ENCODE measurements at regions not wholly inside any gene's neighbourhood (a gene's known extent, or its start where the extent isn't known, plus 50 kb on each side); places are given as distances from the start of the nearest gene placed in this dataset.
"Not testable (repeated sequence)": the region's sequence is repeated elsewhere in the genome, so short reads cannot be mapped to it uniquely, and the experiment has no call there.

DNA sequence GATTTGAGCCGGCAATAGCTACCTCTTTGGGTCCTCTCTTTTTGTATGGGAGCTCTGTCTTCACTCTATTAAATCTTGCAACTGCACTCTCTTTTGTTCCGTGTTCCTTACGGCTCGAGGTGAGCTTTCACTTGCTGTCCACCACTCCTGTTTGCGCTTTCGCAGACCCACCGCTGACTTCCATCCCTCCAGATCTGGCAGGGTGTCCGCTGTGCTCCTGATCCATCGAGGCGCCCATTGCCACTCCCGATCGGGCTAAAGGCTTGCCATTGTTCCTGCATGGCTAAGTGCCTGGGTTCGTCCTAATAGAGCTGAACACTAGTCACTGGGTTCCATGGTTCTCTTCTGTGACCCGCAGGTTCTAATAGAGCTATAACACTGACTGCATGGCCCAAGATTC is 304.9 kb upstream of the MDFIC2 start:
- H3K4me3 ChIP-seq (ENCODE audit: low read length); H3K4me1 ChIP-seq (ENCODE audit: control insufficient read depth, insufficient read depth, low read length): not testable (repeated sequence)
- no CpG with 5 or more reads among the region's 14 CpGs for WGBS (ENCODE audit: insufficient coverage, insufficient read length)

DNA sequence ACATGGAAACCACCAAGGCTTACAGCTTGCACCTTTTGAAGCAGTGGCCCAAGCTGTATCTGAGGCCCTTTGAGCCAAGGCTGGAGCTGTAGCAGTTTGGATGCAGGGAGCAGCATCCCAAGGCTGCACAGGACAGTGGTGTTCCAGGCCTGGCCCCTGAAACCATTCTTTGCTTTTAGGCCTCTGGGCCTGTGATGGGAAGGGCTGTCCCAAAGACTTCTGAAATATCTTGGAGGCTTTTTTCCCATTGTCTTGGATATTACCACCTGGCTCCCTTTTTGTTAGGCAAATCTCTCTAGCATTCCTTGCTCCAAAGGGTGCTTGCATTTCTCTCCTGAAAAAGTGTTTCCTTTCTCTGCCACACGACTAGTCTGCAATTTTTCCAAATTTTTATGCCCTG is 302.8 kb upstream of the MDFIC2 start:
- no CpG with 5 or more reads among the region's 1 CpG for WGBS (ENCODE audit: insufficient coverage, insufficient read length)
- no peaks in the 10 kb centered on the region for H3K9me3 ChIP-seq (ENCODE audit: control insufficient read depth, insufficient read depth, low read length)

More for the DNA sequence above, 304.9 kb upstream of the MDFIC2 start:
- H3K27me3 ChIP-seq (ENCODE audit: control insufficient read depth, insufficient read depth, low read length); H3K9me3 ChIP-seq (ENCODE audit: control insufficient read depth, insufficient read depth, low read length); DNase-seq (ENCODE audit: low read depth, low spot score); H3K27ac ChIP-seq (ENCODE audit: low read length); H3K36me3 ChIP-seq (ENCODE audit: control insufficient read depth, insufficient read depth, low read length): not testable (repeated sequence)

DNA sequence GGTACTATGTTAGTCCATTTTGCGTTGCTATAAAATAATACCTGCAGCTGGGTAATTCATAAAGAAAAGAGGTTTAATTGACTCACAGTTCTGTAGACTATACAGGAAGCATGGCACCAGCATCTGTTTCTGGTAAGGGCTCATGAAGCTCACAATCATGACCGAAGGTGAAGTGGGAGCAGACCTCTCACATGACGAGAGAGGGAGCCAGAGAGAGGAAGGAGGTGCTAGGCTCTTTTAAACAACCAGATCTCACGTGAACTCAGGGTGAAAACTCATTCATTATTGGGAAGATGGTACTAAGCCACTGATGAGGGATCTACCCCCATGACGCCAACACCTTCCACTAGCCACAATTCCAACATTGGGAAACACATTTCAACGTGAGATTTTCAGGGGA is 301.7 kb upstream of the MDFIC2 start:
- no peak for DNase-seq (ENCODE audit: low read depth, low spot score)
- no peak overlapping the region for H3K4me3 ChIP-seq (ENCODE audit: low read length)
- WGBS (ENCODE audit: insufficient coverage, insufficient read length) = no CpG with 5 or more reads among the region's 6 CpGs
- H3K27me3 ChIP-seq (ENCODE audit: control insufficient read depth, insufficient read depth, low read length) = no peaks in the 10 kb centered on the region
- no peak overlapping the region for H3K27ac ChIP-seq (ENCODE audit: low read length)
- no peaks in the 10 kb centered on the region for H3K9me3 ChIP-seq (ENCODE audit: control insufficient read depth, insufficient read depth, low read length)
- no peaks in the 10 kb centered on the region; the same call in 1 of the 2 replicates for H3K4me1 ChIP-seq (ENCODE audit: control insufficient read depth, insufficient read depth, low read length)
- no peaks in the 10 kb centered on the region; the same call in 1 of the 2 replicates for H3K36me3 ChIP-seq (ENCODE audit: control insufficient read depth, insufficient read depth, low read length)

More for the DNA sequence above, 302.8 kb upstream of the MDFIC2 start:
- H3K4me1 ChIP-seq (ENCODE audit: control insufficient read depth, insufficient read depth, low read length) = no peaks in the 10 kb centered on the region; the same call in 1 of the 2 replicates
- peak; percentile 80 for DNase-seq (ENCODE audit: low read depth, low spot score)
- H3K27me3 ChIP-seq (ENCODE audit: control insufficient read depth, insufficient read depth, low read length) = no peaks in the 10 kb centered on the region
- H3K4me3 ChIP-seq (ENCODE audit: low read length) = no peak overlapping the region
- no peaks in the 10 kb centered on the region; the same call in 1 of the 2 replicates for H3K36me3 ChIP-seq (ENCODE audit: control insufficient read depth, insufficient read depth, low read length)
- H3K27ac ChIP-seq (ENCODE audit: low read length) = no peak overlapping the region

- Histone ChIP-seq H3K9me3 (ENCODE audit: control insufficient read depth, insufficient read depth, low read length) (no peaks in the 10 kb centered on the region), H3K36me3 (ENCODE audit: control insufficient read depth, insufficient read depth, low read length) (no peaks in the 10 kb centered on the region; the same call in 1 of the 2 replicates), H3K4me1 (ENCODE audit: control insufficient read depth, insufficient read depth, low read length) (no peaks in the 10 kb centered on the region; the same call in 1 of the 2 replicates), H3K4me3 (ENCODE audit: low read length) (no peak overlapping the region), H3K27me3 (ENCODE audit: control insufficient read depth, insufficient read depth, low read length) (no peaks in the 10 kb centered on the region), H3K27ac (ENCODE audit: low read length) (no peak overlapping the region)
- DNase-seq (ENCODE audit: low read depth, low spot score) = no peak
- no CpG with 5 or more reads among the region's 11 CpGs for WGBS (ENCODE audit: insufficient coverage, insufficient read length)
These were observed 300.5 kb upstream of the MDFIC2 start for GRCh38 chr3:70612920-70613319.

DNA sequence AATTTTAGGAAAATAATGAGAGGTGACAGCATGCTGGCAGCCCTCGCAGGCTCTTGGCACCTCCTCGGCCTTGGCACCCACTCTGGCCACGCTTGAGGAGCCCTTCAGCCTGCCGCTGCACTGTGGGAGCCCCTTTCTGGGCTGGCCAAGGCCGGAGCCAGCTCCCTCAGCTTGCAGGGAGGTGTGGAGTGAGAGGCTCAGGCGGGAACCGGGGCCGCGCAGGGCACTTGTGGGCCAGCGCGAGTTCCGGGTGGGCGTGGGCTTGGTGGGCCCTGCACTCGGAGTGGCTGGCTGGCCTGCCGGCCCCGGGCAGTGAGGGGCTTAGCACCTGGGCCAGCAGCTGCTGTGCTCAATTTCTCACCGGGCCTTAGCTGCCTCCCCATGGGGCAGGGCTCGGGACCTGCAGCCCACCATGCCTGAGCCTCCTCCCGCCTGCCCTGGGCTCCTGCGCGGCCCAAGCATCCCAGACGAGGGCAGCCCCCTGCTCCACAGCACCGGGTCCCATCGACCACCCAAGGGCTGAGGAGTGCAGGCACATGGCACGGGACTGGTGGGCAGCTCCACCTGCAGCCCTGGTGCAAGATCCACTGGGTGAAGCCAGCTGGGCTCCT is 299.3 kb upstream of the MDFIC2 start:
- H3K27me3 ChIP-seq (ENCODE audit: control insufficient read depth, insufficient read depth, low read length); H3K4me1 ChIP-seq (ENCODE audit: control insufficient read depth, insufficient read depth, low read length); H3K9me3 ChIP-seq (ENCODE audit: control insufficient read depth, insufficient read depth, low read length); H3K27ac ChIP-seq (ENCODE audit: low read length); DNase-seq (ENCODE audit: low read depth, low spot score); H3K4me3 ChIP-seq (ENCODE audit: low read length); H3K36me3 ChIP-seq (ENCODE audit: control insufficient read depth, insufficient read depth, low read length): not testable (repeated sequence)
- no CpG with 5 or more reads among the region's 25 CpGs for WGBS (ENCODE audit: insufficient coverage, insufficient read length)

- no peak overlapping the region for H3K27ac ChIP-seq (ENCODE audit: low read length)
- H3K9me3 ChIP-seq (ENCODE audit: control insufficient read depth, insufficient read depth, low read length) = no peaks in the 10 kb centered on the region
- no peaks in the 10 kb centered on the region for H3K4me1 ChIP-seq (ENCODE audit: control insufficient read depth, insufficient read depth, low read length)
- no peak overlapping the region for H3K4me3 ChIP-seq (ENCODE audit: low read length)
- no peaks in the 10 kb centered on the region; the same call in 1 of the 2 replicates for H3K36me3 ChIP-seq (ENCODE audit: control insufficient read depth, insufficient read depth, low read length)
- H3K27me3 ChIP-seq (ENCODE audit: control insufficient read depth, insufficient read depth, low read length) = no peaks in the 10 kb centered on the region
- no peak for DNase-seq (ENCODE audit: low read depth, low spot score)
These were observed 296.0 kb upstream of the MDFIC2 start for GRCh38 chr3:70608434-70608833.

GRCh38 chr3:70607469-70607868 is 295.0 kb upstream of the MDFIC2 start:
- Histone ChIP-seq H3K36me3 (ENCODE audit: control insufficient read depth, insufficient read depth, low read length) (no peaks in the 10 kb centered on the region; the same call in 1 of the 2 replicates), H3K4me1 (ENCODE audit: control insufficient read depth, insufficient read depth, low read length) (no peaks in the 10 kb centered on the region), H3K9me3 (ENCODE audit: control insufficient read depth, insufficient read depth, low read length) (no peaks in the 10 kb centered on the region), H3K4me3 (ENCODE audit: low read length) (no peak overlapping the region), H3K27me3 (ENCODE audit: control insufficient read depth, insufficient read depth, low read length) (no peaks in the 10 kb centered on the region), H3K27ac (ENCODE audit: low read length) (no peak overlapping the region)
- WGBS (ENCODE audit: insufficient coverage, insufficient read length) = no CpG with 5 or more reads among the region's 4 CpGs
- DNase-seq (ENCODE audit: low read depth, low spot score) = no peak

- DNase-seq (ENCODE audit: low read depth, low spot score) = no peak
- H3K9me3 ChIP-seq (ENCODE audit: control insufficient read depth, insufficient read depth, low read length) = no peaks in the 10 kb centered on the region
- H3K27ac ChIP-seq (ENCODE audit: low read length) = no peak overlapping the region
- H3K4me3 ChIP-seq (ENCODE audit: low read length) = no peak overlapping the region
- H3K27me3 ChIP-seq (ENCODE audit: control insufficient read depth, insufficient read depth, low read length) = no peaks in the 10 kb centered on the region
- no peaks in the 10 kb centered on the region for H3K4me1 ChIP-seq (ENCODE audit: control insufficient read depth, insufficient read depth, low read length)
- H3K36me3 ChIP-seq (ENCODE audit: control insufficient read depth, insufficient read depth, low read length) = no peaks in the 10 kb centered on the region
These were observed 293.6 kb upstream of the MDFIC2 start for GRCh38 chr3:70606018-70606417.

- no peaks in the 10 kb centered on the region for H3K27me3 ChIP-seq (ENCODE audit: control insufficient read depth, insufficient read depth, low read length)
- H3K4me3 ChIP-seq (ENCODE audit: low read length) = no peak overlapping the region
- no peaks in the 10 kb centered on the region for H3K36me3 ChIP-seq (ENCODE audit: control insufficient read depth, insufficient read depth, low read length)
- no peak for DNase-seq (ENCODE audit: low read depth, low spot score)
- no peaks in the 10 kb centered on the region for H3K4me1 ChIP-seq (ENCODE audit: control insufficient read depth, insufficient read depth, low read length)
- WGBS (ENCODE audit: insufficient coverage, insufficient read length) = no CpG with 5 or more reads among the region's 3 CpGs
- H3K9me3 ChIP-seq (ENCODE audit: control insufficient read depth, insufficient read depth, low read length) = no peaks in the 10 kb centered on the region
- no peak overlapping the region for H3K27ac ChIP-seq (ENCODE audit: low read length)
These were observed 290.7 kb upstream of the MDFIC2 start for GRCh38 chr3:70603103-70603502.

- no peaks in the 10 kb centered on the region for H3K36me3 ChIP-seq (ENCODE audit: control insufficient read depth, insufficient read depth, low read length)
- DNase-seq (ENCODE audit: low read depth, low spot score) = no peak
- H3K4me3 ChIP-seq (ENCODE audit: low read length) = no peak overlapping the region
- H3K27me3 ChIP-seq (ENCODE audit: control insufficient read depth, insufficient read depth, low read length) = no peaks in the 10 kb centered on the region
- WGBS (ENCODE audit: insufficient coverage, insufficient read length) = no CpG with 5 or more reads among the region's 2 CpGs
- peaks cover 1% of the 10 kb centered on the region; the same call in 1 of the 2 replicates for H3K4me1 ChIP-seq (ENCODE audit: control insufficient read depth, insufficient read depth, low read length)
- no peak overlapping the region for H3K27ac ChIP-seq (ENCODE audit: low read length)
- H3K9me3 ChIP-seq (ENCODE audit: control insufficient read depth, insufficient read depth, low read length) = no peaks in the 10 kb centered on the region
These were observed 284.9 kb upstream of the MDFIC2 start for GRCh38 chr3:70597312-70597711.

DNA sequence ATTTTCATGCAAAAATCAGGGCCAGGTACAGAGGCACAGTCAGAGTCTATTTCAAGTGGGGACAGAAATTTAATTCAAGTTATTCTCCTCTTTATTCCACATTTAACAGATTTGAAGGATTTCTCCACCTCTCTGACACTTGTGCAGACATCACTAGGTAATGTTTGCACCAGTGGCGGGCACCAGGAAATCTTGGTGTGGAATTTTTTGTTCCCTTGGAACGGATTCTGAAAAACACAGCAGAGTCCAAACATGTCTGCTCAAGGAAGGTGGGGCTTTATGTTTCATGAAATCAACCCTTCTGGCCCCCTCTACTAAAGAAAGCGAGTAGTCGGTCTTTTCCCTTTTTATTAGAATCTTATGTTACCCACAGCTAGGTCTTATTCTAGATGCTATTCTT is 271.2 kb upstream of the MDFIC2 start:
- H3K27me3 ChIP-seq (ENCODE audit: control insufficient read depth, insufficient read depth, low read length) = no peaks in the 10 kb centered on the region
- DNase-seq (ENCODE audit: low read depth, low spot score) = no peak
- H3K4me3 ChIP-seq (ENCODE audit: low read length) = no peak overlapping the region
- H3K9me3 ChIP-seq (ENCODE audit: control insufficient read depth, insufficient read depth, low read length) = no peaks in the 10 kb centered on the region
- no CpG with 5 or more reads among the region's 4 CpGs for WGBS (ENCODE audit: insufficient coverage, insufficient read length)
- no peak overlapping the region for H3K27ac ChIP-seq (ENCODE audit: low read length)
- no peaks in the 10 kb centered on the region for H3K36me3 ChIP-seq (ENCODE audit: control insufficient read depth, insufficient read depth, low read length)
- no peaks in the 10 kb centered on the region; the same call in 1 of the 2 replicates for H3K4me1 ChIP-seq (ENCODE audit: control insufficient read depth, insufficient read depth, low read length)

Data from iPS DF 6.9 (cell line).